Muscle layer of duodenum (tissue), 2 donors: ENCODE measurements at regions not wholly inside any gene's neighbourhood (a gene's known extent, or its start where the extent isn't known, plus 50 kb on each side); places are given as distances from the start of the nearest gene placed in this dataset.

Source experiments
- H3K27ac ChIP-seq: one replicate; pipeline ENCODE4 v1.7.0; 2013; ENCODE audit warnings: mild to moderate bottlenecking, low read length
- H3K27me3 ChIP-seq: one replicate; pipeline ENCODE4 v1.7.0; 2013; ENCODE audit warnings: low read depth, mild to moderate bottlenecking, control low read depth, low read length
- H3K36me3 ChIP-seq, 2 donors: one replicate each; pipeline ENCODE4 v1.7.0; 2013; ENCODE audit warnings: low read length in 2 of 2, control low read depth in 1 of 2, mild to moderate bottlenecking in 1 of 2; ENCODE audit not compliant: insufficient read depth in 2 of 2, control insufficient read depth in 1 of 2
- H3K4me1 ChIP-seq, 2 donors: one replicate each; pipeline ENCODE4 v1.7.0; 2013; ENCODE audit warnings: low read length in 2 of 2, mild to moderate bottlenecking in 2 of 2, control low read depth in 1 of 2, moderate library complexity in 1 of 2; ENCODE audit not compliant: insufficient read depth in 2 of 2, control insufficient read depth in 1 of 2
- H3K4me3 ChIP-seq, 2 donors: one replicate each; pipeline ENCODE4 v1.7.0; 2013; ENCODE audit warnings: low read length in 2 of 2, low read depth in 1 of 2, mild to moderate bottlenecking in 1 of 2
- H3K9me3 ChIP-seq, 2 donors: one replicate each; pipeline ENCODE4 v1.7.0; 2013; ENCODE audit warnings: low read length in 2 of 2, control low read depth in 1 of 2, mild to moderate bottlenecking in 1 of 2; ENCODE audit not compliant: control insufficient read depth in 1 of 2
- donor health status: healthy.

- no peaks in the 10 kb centered on the region for H3K9me3 ChIP-seq
- no peaks in the 10 kb centered on the region for H3K27me3 ChIP-seq
- no peak overlapping the region for H3K4me3 ChIP-seq
- H3K36me3 ChIP-seq: no peaks in the 10 kb centered on the region
- H3K27ac ChIP-seq: no peak overlapping the region
- H3K4me1 ChIP-seq: no peaks in the 10 kb centered on the region
Measured at GRCh38 chr13:72403396-72404010, 323.9 kb downstream of the MZT1 start.

GRCh38 chr13:72400856-72401255 is 326.6 kb downstream of the MZT1 start:
- H3K4me1 ChIP-seq: no peaks in the 10 kb centered on the region
- no peak overlapping the region for H3K4me3 ChIP-seq
- H3K27me3 ChIP-seq: no peaks in the 10 kb centered on the region
- no peaks in the 10 kb centered on the region for H3K36me3 ChIP-seq
- H3K9me3 ChIP-seq: no peaks in the 10 kb centered on the region
- no peak overlapping the region for H3K27ac ChIP-seq

GRCh38 chr13:72399351-72399750 is 328.1 kb downstream of the MZT1 start:
- Histone ChIP-seq H3K27me3 (no peaks in the 10 kb centered on the region), H3K4me1 (no peaks in the 10 kb centered on the region), H3K27ac (no peak overlapping the region), H3K36me3 (no peaks in the 10 kb centered on the region), H3K9me3 (no peaks in the 10 kb centered on the region), H3K4me3 (no peak overlapping the region)

- H3K27me3 ChIP-seq: no peaks in the 10 kb centered on the region
- no peaks in the 10 kb centered on the region for H3K4me1 ChIP-seq
- no peak overlapping the region for H3K27ac ChIP-seq
- no peak overlapping the region for H3K4me3 ChIP-seq
- no peaks in the 10 kb centered on the region for H3K36me3 ChIP-seq
- H3K9me3 ChIP-seq: no peaks in the 10 kb centered on the region
Measured at GRCh38 chr13:72397265-72397664, 330.2 kb downstream of the MZT1 start.

- H3K27ac ChIP-seq: no peak overlapping the region
- no peaks in the 10 kb centered on the region for H3K4me1 ChIP-seq
- H3K4me3 ChIP-seq: no peak overlapping the region
- no peaks in the 10 kb centered on the region for H3K27me3 ChIP-seq
- H3K9me3 ChIP-seq: no peaks in the 10 kb centered on the region
- no peaks in the 10 kb centered on the region for H3K36me3 ChIP-seq
Measured at GRCh38 chr13:72390909-72391308, 336.5 kb downstream of the MZT1 start.

GRCh38 chr13:72386138-72386684 is 341.2 kb downstream of the MZT1 start:
- Histone ChIP-seq H3K9me3 (no peaks in the 10 kb centered on the region), H3K27ac (no peak overlapping the region), H3K36me3 (no peaks in the 10 kb centered on the region), H3K4me1 (no peaks in the 10 kb centered on the region), H3K27me3 (no peaks in the 10 kb centered on the region), H3K4me3 (no peak overlapping the region)

- Histone ChIP-seq H3K36me3 (no peaks in the 10 kb centered on the region), H3K4me1 (no peaks in the 10 kb centered on the region), H3K4me3 (no peak overlapping the region), H3K9me3 (no peaks in the 10 kb centered on the region), H3K27me3 (no peaks in the 10 kb centered on the region), H3K27ac (no peak overlapping the region)
Measured at GRCh38 chr13:72384879-72385278, 342.6 kb downstream of the MZT1 start.

- H3K27me3 ChIP-seq: no peaks in the 10 kb centered on the region
- H3K36me3 ChIP-seq: no peaks in the 10 kb centered on the region
- H3K4me1 ChIP-seq: no peaks in the 10 kb centered on the region
- H3K9me3 ChIP-seq: no peaks in the 10 kb centered on the region
- no peak overlapping the region for H3K27ac ChIP-seq
- no peak overlapping the region for H3K4me3 ChIP-seq
Measured at GRCh38 chr13:72384186-72384823, 343.1 kb downstream of the MZT1 start.

- Histone ChIP-seq H3K27me3 (no peaks in the 10 kb centered on the region), H3K36me3 (no peaks in the 10 kb centered on the region), H3K27ac (no peak overlapping the region), H3K4me1 (no peaks in the 10 kb centered on the region), H3K4me3 (no peak overlapping the region), H3K9me3 (no peaks in the 10 kb centered on the region)
Measured at GRCh38 chr13:72383646-72384045, 343.8 kb downstream of the MZT1 start.

GRCh38 chr13:72379581-72379980 is 347.8 kb downstream of the MZT1 start:
- Histone ChIP-seq H3K9me3 (no peaks in the 10 kb centered on the region), H3K27me3 (no peaks in the 10 kb centered on the region), H3K4me3 (no peak overlapping the region), H3K36me3 (no peaks in the 10 kb centered on the region), H3K27ac (no peak overlapping the region), H3K4me1 (no peaks in the 10 kb centered on the region)

GRCh38 chr13:72368031-72368430 is 359.4 kb downstream of the MZT1 start:
- no peaks in the 10 kb centered on the region for H3K27me3 ChIP-seq
- no peak overlapping the region for H3K27ac ChIP-seq
- no peaks in the 10 kb centered on the region for H3K36me3 ChIP-seq
- no peak overlapping the region for H3K4me3 ChIP-seq
- peaks cover 0 to 6% of the 10 kb centered on the region in 2 donors for H3K9me3 ChIP-seq
- no peaks in the 10 kb centered on the region for H3K4me1 ChIP-seq

GRCh38 chr13:72346716-72347115 is 380.7 kb downstream of the MZT1 start:
- H3K4me3 ChIP-seq: no peak overlapping the region
- H3K36me3 ChIP-seq: no peaks in the 10 kb centered on the region
- H3K27ac ChIP-seq: no peak overlapping the region
- H3K27me3 ChIP-seq: no peaks in the 10 kb centered on the region
- no peaks in the 10 kb centered on the region for H3K9me3 ChIP-seq
- H3K4me1 ChIP-seq: no peaks in the 10 kb centered on the region
